Heart left ventricle (tissue), 16 donors: ENCODE measurements at regions not wholly inside any gene's neighbourhood (a gene's known extent, or its start where the extent isn't known, plus 50 kb on each side); places are given as distances from the start of the nearest gene placed in this dataset.

Experiments used
- ATAC-seq, 4 donors: fragments of 200-7000 bp; cut with Tn5 transposase; one replicate each; pipeline ENCODE4 v1.9.1; 2020 to 2022; ENCODE audit warnings: moderate library complexity in 4 of 4, mild to moderate bottlenecking in 3 of 4, moderate number of reproducible peaks in 1 of 4
- DNase-seq, 5 donors: peaks; one replicate each; pipeline ENCODE4 v3.0.0-alpha.2; 2020
- H3K27ac ChIP-seq, 12 donors: fragments of 200-600 bp; sonication (generic) in 4 of 12; one replicate each; pipeline versions ENCODE4 v1.5.0 to v1.8.0; 2016 to 2022; ENCODE audit warnings: mild to moderate bottlenecking in 2 of 12
- H3K27me3 ChIP-seq, 9 donors: fragments of 200-600 bp; sonication (generic) in 2 of 9; one replicate each; pipeline versions ENCODE4 v1.5.1 to v1.8.0; 2016 to 2022; ENCODE audit warnings: mild to moderate bottlenecking in 3 of 9
- H3K36me3 ChIP-seq, 9 donors: fragments of 200-600 bp; sonication (generic) in 2 of 9; one replicate each; pipeline versions ENCODE4 v1.5.0 to v1.8.0; 2018 to 2022; ENCODE audit warnings: mild to moderate bottlenecking in 2 of 9
- H3K4me1 ChIP-seq, 12 donors: fragments of 200-600 bp; sonication (generic) in 4 of 12; one replicate each; pipeline versions ENCODE4 v1.5.0 to v1.8.0; 2016 to 2022; ENCODE audit warnings: mild to moderate bottlenecking in 3 of 12
- H3K4me3 ChIP-seq, 12 donors: fragments of 200-600 bp; sonication (generic) in 4 of 12; one replicate each; pipeline versions ENCODE4 v1.5.0 to v1.8.0; 2017 to 2022; ENCODE audit warnings: mild to moderate bottlenecking in 9 of 12, moderate library complexity in 4 of 12
- H3K9me3 ChIP-seq, 12 donors: fragments of 200-600 bp; sonication (generic) in 4 of 12; one replicate each; pipeline versions ENCODE4 v1.5.0 to v1.8.0; 2016 to 2022; ENCODE audit warnings: mild to moderate bottlenecking in 1 of 12
- POLR2A ChIP-seq, 2 donors: fragments of 450-650 bp; IDR thresholded peaks; one replicate each; pipeline ENCODE4 v1.6.1; 2017; ENCODE audit warnings: antibody characterized with exemption in 2 of 2, mild to moderate bottlenecking in 2 of 2, moderate library complexity in 2 of 2
- whole genome bisulfite sequencing, 4 donors: extraction: QIAGEN DNeasy Blood & Tissue Kit in 2 of 4; methylation state at CpG; one replicate each; pipeline versions ENCODE4 v1.1.5 to v1.1.7; 2013 to 2018; 5-methylcytosine and 5-hydroxymethylcytosine counted together
- intact Hi-C, 10 donors: fragments of 100-400 bp; cut with DNase I; formaldehyde crosslinking; loops; one replicate each; pipeline versions ENCODE4 v1.11.1 to v1.14.2; 2022
- TF ChIP-seq, protein P1 (sequence below), 12 donors: fragments of 200-600 bp; sonication (generic) in 4 of 12; IDR thresholded peaks; one replicate each; pipeline versions ENCODE4 v1.5.0 to v1.8.0; 2018 to 2022; ENCODE audit warnings: antibody characterized with exemption in 12 of 12, mild to moderate bottlenecking in 5 of 12
- donor health status: ischemic (EF 13 %, LVEDD 7.1; RV severe dilation, severe dysfunction).
- donor health status: healthy with polysubstance abuse.
- donor health status: DM: no; HTN: yes; CAD: no.
- donor health status: DM: no; HTN: no; CAD: no.
- donor health status: ischemic (EF 25% LVEDD 6.9; RV normal size, moderate dysfunction).
- donor health status: ischemic (EF 25% LVEDD 5.7; RV mildly dilated, moderate dysfunction).
- donor health status: healthy.
- donor health status: DM: yes; HTN: yes; CAD: no.
- donor health status: ischemic (EF 35%, LVEDD 5.7; RV mildly dilated, moderate dysfunction).
- donor health status: nonischemic (EF 11% LVEDD 7.7; RV severe dilation, severe dysfunction).
- donor health status: DM: yes; HTN: yes; CAD: no.
- donor health status: PGD.
- donor health status: ischemic (EF 29% LVEDD 5.4; RV normal size, mild dysfunction).
- donor health status: nonischemic (EF 23%, LVEDD 6.1; RV moderate dilation, normal function).

DNA sequence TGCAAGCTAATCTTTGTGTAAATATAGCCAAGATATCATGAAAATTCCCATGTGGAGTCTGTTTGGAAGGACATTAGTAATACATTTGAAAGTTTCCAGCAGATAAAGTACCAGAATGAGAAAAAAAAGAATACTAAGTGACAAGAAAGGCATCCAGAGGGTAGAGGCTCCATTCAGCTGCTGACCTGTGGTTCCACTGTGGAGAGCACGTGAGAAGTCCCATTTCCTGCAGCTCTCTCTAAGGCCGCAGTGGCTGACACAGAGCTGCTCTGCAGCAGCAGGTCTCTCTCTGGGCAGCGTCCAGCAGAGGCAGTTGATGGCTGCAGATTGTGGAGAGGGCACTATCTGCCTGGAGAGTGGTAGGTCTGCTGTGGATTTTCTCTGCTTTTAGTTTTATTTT is 100.1 kb upstream of the TMEM72 start:
- no peak overlapping the region for H3K4me3 ChIP-seq
- no peaks in the 10 kb centered on the region for H3K36me3 ChIP-seq
- H3K4me1 ChIP-seq = peaks cover 0 to 44% (median 14%) of the 10 kb centered on the region in 12 donors
- no peaks in the 10 kb centered on the region for H3K9me3 ChIP-seq
- TF ChIP-seq, protein P1, sequence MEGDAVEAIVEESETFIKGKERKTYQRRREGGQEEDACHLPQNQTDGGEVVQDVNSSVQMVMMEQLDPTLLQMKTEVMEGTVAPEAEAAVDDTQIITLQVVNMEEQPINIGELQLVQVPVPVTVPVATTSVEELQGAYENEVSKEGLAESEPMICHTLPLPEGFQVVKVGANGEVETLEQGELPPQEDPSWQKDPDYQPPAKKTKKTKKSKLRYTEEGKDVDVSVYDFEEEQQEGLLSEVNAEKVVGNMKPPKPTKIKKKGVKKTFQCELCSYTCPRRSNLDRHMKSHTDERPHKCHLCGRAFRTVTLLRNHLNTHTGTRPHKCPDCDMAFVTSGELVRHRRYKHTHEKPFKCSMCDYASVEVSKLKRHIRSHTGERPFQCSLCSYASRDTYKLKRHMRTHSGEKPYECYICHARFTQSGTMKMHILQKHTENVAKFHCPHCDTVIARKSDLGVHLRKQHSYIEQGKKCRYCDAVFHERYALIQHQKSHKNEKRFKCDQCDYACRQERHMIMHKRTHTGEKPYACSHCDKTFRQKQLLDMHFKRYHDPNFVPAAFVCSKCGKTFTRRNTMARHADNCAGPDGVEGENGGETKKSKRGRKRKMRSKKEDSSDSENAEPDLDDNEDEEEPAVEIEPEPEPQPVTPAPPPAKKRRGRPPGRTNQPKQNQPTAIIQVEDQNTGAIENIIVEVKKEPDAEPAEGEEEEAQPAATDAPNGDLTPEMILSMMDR (IDR thresholded peaks at IDR 0.05) = no peak
- no peak for TF ChIP-seq POLR2A (IDR thresholded peaks at IDR 0.05)
- H3K27me3 ChIP-seq = no peaks in the 10 kb centered on the region
- H3K27ac ChIP-seq = no peak overlapping the region
- intact Hi-C loops = no loop called here
- ATAC-seq (peak; percentile 48 to 68 (median 60)), DNase-seq (peak in 2 of 5 donors; percentile 31 to 42)
- WGBS, 4 donors = 33 to 49% (median 36%) methylated on average over 3 of the region's 3 CpGs

DNA sequence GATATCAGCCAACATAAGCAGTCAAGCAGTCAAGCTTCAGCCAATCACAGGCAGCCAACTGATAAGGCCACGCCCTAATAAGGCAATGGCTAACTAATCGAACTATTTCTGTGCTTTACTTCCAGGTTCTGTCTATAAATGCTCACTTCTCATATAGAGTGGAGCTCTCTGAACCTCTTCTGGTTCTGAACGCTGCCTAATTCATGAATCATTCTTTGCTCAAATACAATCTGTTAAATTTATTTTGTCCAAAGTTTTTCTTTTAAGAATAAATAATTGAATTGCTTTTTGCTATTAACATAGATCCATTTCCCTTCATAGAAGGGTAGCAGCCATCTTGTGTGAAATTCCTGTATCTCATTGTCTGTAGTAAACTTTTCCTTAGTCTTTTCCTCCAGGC is 97.9 kb upstream of the TMEM72 start:
- ATAC-seq (no peak), DNase-seq (no peak)
- no peak overlapping the region for H3K4me3 ChIP-seq
- H3K9me3 ChIP-seq = no peaks in the 10 kb centered on the region
- H3K27ac ChIP-seq = no peak overlapping the region
- 90 to 95% (median 93%) methylated on average over 3 of the region's 3 CpGs for WGBS, 4 donors
- H3K4me1 ChIP-seq = peaks cover 0 to 29% (median 4%) of the 10 kb centered on the region in 12 donors
- intact Hi-C loops = no loop called here
- no peaks in the 10 kb centered on the region for H3K27me3 ChIP-seq
- no peaks in the 10 kb centered on the region for H3K36me3 ChIP-seq
- no peak for TF ChIP-seq POLR2A (IDR thresholded peaks at IDR 0.05)

DNA sequence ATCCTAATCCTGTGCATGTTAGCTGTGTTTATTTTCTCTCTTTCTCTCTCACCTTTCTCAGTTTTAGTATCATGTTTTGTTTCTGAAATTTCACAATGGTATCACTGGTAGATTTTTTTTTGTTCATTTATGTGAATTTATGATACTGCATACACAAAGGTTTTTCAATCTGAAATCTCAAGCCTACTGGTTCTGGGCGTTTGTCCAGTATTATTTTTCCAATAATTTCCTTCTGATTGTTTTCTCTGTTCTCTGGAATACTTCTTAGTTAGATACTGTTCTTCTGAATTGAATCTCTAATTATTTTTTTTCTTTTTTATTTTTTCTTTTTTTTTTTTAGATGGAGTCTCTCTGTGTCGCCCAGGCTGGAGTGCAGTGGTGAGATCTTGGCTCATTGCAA is 96.2 kb upstream of the TMEM72 start:
- intact Hi-C loops = no loop called here
- H3K9me3 ChIP-seq = no peaks in the 10 kb centered on the region
- TF ChIP-seq POLR2A (IDR thresholded peaks at IDR 0.05) = no peak
- TF ChIP-seq, protein P1 (IDR thresholded peaks at IDR 0.05) = no peak
- DNase-seq (no peak), ATAC-seq (no peak)
- 71 to 84% (median 76%) methylated on average over 2 of the region's 2 CpGs for WGBS, 4 donors
- H3K4me1 ChIP-seq = peaks cover 0 to 34% (median 6%) of the 10 kb centered on the region in 12 donors
- no peaks in the 10 kb centered on the region for H3K27me3 ChIP-seq
- no peak overlapping the region for H3K27ac ChIP-seq
- H3K36me3 ChIP-seq = no peaks in the 10 kb centered on the region
- no peak overlapping the region for H3K4me3 ChIP-seq

DNA sequence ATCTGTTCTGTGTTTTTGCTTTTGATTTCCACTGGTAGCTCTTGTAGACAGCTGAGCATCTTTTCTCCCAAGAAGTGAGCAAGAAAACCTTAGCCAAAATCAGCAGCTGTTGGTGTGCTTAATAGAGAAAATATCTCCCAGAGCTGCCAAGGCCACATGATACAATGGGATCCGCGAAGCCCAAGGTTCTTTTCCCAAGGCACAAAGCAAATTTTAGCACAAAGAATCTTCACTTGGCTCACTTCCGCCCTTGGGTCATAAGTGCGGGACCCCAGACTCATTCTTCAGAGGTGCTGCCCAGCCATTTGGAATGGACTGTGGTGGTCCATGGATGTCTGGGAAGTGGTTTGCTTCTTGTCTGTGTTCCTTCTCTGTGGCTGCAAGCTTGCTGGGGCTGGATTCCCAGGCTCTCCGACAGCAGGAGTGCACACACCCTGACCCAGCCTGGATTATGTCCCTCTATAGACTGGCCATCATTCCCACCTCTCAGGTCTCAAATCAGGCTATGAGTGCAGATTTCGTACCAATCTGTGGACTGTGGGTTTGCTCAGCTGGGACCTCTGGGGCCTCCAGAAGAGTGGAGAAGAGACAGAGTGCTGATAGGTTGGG is 93.0 kb upstream of the TMEM72 start:
- 70 to 83% (median 80%) methylated on average over 5 to 6 of the region's 6 CpGs for WGBS, 4 donors
- no peak for DNase-seq
- H3K36me3 ChIP-seq = no peaks in the 10 kb centered on the region
- intact Hi-C loops = no loop called here
- peaks cover 0 to 20% (median 0%) of the 10 kb centered on the region in 12 donors for H3K4me1 ChIP-seq
- no peak for TF ChIP-seq POLR2A (IDR thresholded peaks at IDR 0.05)
- TF ChIP-seq, protein P1 (IDR thresholded peaks at IDR 0.05) = no peak
- ATAC-seq = peak; percentile 54 to 84 (median 70)
- H3K4me3 ChIP-seq = no peak overlapping the region
- peak overlapping the region in 6 of 12 donors; percentile 24 to 60 (median 52) for H3K27ac ChIP-seq
- no peaks in the 10 kb centered on the region for H3K9me3 ChIP-seq
- no peaks in the 10 kb centered on the region for H3K27me3 ChIP-seq

DNA sequence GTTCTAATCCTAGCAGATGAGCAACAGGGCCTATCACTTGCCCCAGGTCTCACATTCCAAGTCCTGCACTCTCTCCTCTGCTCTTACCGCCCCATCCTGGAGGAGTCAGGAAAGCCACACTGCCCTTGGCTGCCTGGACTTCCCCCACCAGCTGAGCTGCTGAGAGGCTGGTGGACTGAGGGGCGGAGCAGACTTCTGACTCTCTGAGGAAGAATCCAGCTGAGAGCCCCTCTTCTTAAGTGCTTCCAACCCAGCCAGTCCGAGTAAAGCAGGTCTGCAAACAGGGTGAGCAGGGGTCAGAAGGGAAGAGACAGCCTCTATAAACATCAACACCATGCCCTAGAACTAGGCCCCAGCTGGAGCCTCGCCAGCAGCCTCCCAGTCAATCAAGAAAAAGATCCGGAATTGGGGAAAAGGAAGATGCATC is 92.4 kb upstream of the TMEM72 start:
- TF ChIP-seq, protein P1 (IDR thresholded peaks at IDR 0.05) = no peak
- TF ChIP-seq POLR2A (IDR thresholded peaks at IDR 0.05) = no peak
- WGBS, 4 donors = 76 to 84% (median 79%) methylated on average over 5 of the region's 5 CpGs
- DNase-seq = no peak
- intact Hi-C loops = no loop called here
- Histone ChIP-seq H3K27me3 (no peaks in the 10 kb centered on the region), H3K4me1 (peaks cover 0 to 20% (median 0%) of the 10 kb centered on the region in 12 donors), H3K36me3 (no peaks in the 10 kb centered on the region), H3K27ac (peak overlapping the region in 6 of 12 donors; percentile 24 to 60 (median 52)), H3K4me3 (no peak overlapping the region), H3K9me3 (no peaks in the 10 kb centered on the region)
- peak in 3 of 4 donors; percentile 18 to 60 (median 47) for ATAC-seq
